GM18951 (cell line): ENCODE measurements at regions not wholly inside any gene's neighbourhood (a gene's known extent, or its start where the extent isn't known, plus 50 kb on each side); places are given as distances from the start of the nearest gene placed in this dataset.
"Not testable (repeated sequence)": the region's sequence is repeated elsewhere in the genome, so short reads cannot be mapped to it uniquely, and the experiment has no call there.

ENCODE experiments used
- POLR2A ChIP-seq: IDR thresholded peaks from 4 replicates; pipeline ENCODE4 v1.6.1; 2011; ENCODE audit warnings: mild to moderate bottlenecking; ENCODE audit not compliant: insufficient read length, insufficient read depth; ENCODE audit errors: extremely low read depth
- in situ Hi-C: fragments of 300-500 bp; cut with MboI; formaldehyde crosslinking; loops from one replicate; pipeline ENCODE4 v1.12.0; 2022; ENCODE audit warnings: low sequenced_read_pairs, mixed read lengths, inconsistent platforms; ENCODE audit not compliant: unreplicated experiment

GRCh38 chr9:85108746-85109145 lies 439.2 kb downstream of the NTRK2 start:
- in situ Hi-C loops, result no loop called here
- TF ChIP-seq POLR2A, result no peak

GRCh38 chr9:85108229-85108628 lies 438.7 kb downstream of the NTRK2 start:
- no peak for TF ChIP-seq POLR2A
- in situ Hi-C loops, result no loop called here

- TF ChIP-seq POLR2A, result no peak
- in situ Hi-C loops, result no loop called here
Measured at GRCh38 chr9:85089188-85089969, 419.9 kb downstream of the NTRK2 start.

GRCh38 chr9:85081963-85082362 lies 412.4 kb downstream of the NTRK2 start:
- no peak for TF ChIP-seq POLR2A
- in situ Hi-C loops, result no loop called here

- no peak for TF ChIP-seq POLR2A
- in situ Hi-C loops, result no loop called here
Measured at GRCh38 chr9:85079349-85079748, 409.8 kb downstream of the NTRK2 start.

- in situ Hi-C loops, result no loop called here
Measured at GRCh38 chr9:85077944-85078343, 408.4 kb downstream of the NTRK2 start.

GRCh38 chr9:85077146-85077545 lies 407.6 kb downstream of the NTRK2 start:
- in situ Hi-C loops, result not testable (repeated sequence)

More at GRCh38 chr9:85077944-85078343, 408.4 kb downstream of the NTRK2 start:
- no peak for TF ChIP-seq POLR2A
